ENCODE measurements at regions not wholly inside any gene's neighbourhood (a gene's known extent, or its start where the extent isn't known, plus 50 kb on each side); places are given as distances from the start of the nearest gene placed in this dataset.

DNA sequence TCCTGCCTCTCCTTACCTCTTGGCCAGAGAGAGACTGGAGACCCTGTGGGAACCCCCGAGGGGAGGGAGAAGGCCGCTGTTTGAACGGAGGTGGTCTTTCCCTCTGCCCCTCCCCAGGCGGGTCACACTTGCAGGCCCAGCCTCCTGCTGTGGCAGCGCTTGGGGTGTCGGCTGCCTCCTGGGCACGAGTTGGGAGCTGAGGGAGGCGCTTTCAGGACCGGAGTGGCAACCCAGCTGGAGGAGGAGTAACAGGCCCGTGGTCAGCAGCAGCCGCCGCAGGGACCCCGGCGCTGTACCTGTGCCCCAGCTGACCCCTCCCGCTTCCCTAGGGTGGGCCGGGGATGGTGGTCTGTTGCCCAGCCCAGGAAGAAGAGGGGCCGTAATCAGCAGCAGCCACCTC is 278.3 kb downstream of the SEC14L1 start (continued):
- TF ChIP-seq CHD7 (IDR thresholded peaks at IDR 0.05; ENCODE audit: insufficient replicate concordance, low read length) (no peak), GTF2F1 (IDR thresholded peaks at IDR 0.05; ENCODE audit: borderline replicate concordance, low read depth, low read length) (no peak), RBBP5 (IDR thresholded peaks at IDR 0.05; ENCODE audit: borderline replicate concordance, low read depth, low read length) (no peak), SIN3A (conservative IDR thresholded peaks at IDR 0.05 in 1 of 2, IDR thresholded peaks at IDR 0.05 in 1 of 2; ENCODE audit: low read depth in 1 of 2, low read length in 2 of 2) (no peak), TAF7 (optimal IDR thresholded peaks at IDR 0.05; ENCODE audit: borderline replicate concordance, low read depth, low read length) (no peak), HDAC2 (IDR thresholded peaks at IDR 0.05; ENCODE audit: borderline replicate concordance in 1 of 2, low read depth in 2 of 2, low read length in 2 of 2) (no peak), MAX (IDR thresholded peaks at IDR 0.05) (no peak), EP300 (IDR thresholded peaks at IDR 0.05; ENCODE audit: borderline replicate concordance in 1 of 2, low read depth in 2 of 2, low read length in 2 of 2) (no peak), SIRT6 (IDR thresholded peaks at IDR 0.05; ENCODE audit: low read length) (no peak), KDM1A (IDR thresholded peaks at IDR 0.05; ENCODE audit: borderline replicate concordance, low read length) (no peak)
